H1 (cell line): ENCODE measurements at regions not wholly inside any gene's neighbourhood (a gene's known extent, or its start where the extent isn't known, plus 50 kb on each side); places are given as distances from the start of the nearest gene placed in this dataset.

ENCODE experiments used
- CREB1 ChIP-seq: IDR thresholded peaks from 2 replicates; pipeline ENCODE4 v1.6.1; 2012; ENCODE audit warnings: inconsistent platforms
- NRF1 ChIP-seq: IDR thresholded peaks from 2 replicates; pipeline ENCODE4 v1.6.1; 2011; ENCODE audit warnings: mild to moderate bottlenecking, low read depth, low read length, improper control_type of control experiment
- POLR2A ChIP-seq, 2 experiments: IDR thresholded peaks; 1 replicate in 1 of 2; 2 replicates in 1 of 2; pipeline ENCODE4 v1.6.1; 2011; ENCODE audit warnings: low read depth in 2 of 2, low read length in 2 of 2, mild to moderate bottlenecking in 2 of 2; ENCODE audit errors: control extremely low read depth in 1 of 2
- SP4 ChIP-seq: IDR thresholded peaks from 2 replicates; pipeline ENCODE4 v1.6.1; 2012; ENCODE audit warnings: low read length, inconsistent platforms
- TAF1 ChIP-seq: IDR thresholded peaks from 2 replicates; pipeline ENCODE4 v1.6.1; 2011; ENCODE audit warnings: mild to moderate bottlenecking, low read depth, low read length
- YY1 ChIP-seq: IDR thresholded peaks from 2 replicates; pipeline ENCODE4 v1.6.1; 2011; ENCODE audit warnings: low read depth, mild to moderate bottlenecking, low read length

GRCh38 chr21:15586752-15587427 is 142.9 kb upstream of the USP25 start (continued):
- TF ChIP-seq YY1: no peak
- TF ChIP-seq CREB1: no peak
- no peak for TF ChIP-seq SP4
- no peak for TF ChIP-seq POLR2A (IDR thresholded peaks at IDR 0.05; ENCODE audit: control extremely low read depth in 1 of 2, low read depth in 2 of 2, low read length in 2 of 2)
- no peak for TF ChIP-seq TAF1
- no peak for TF ChIP-seq NRF1
- TF ChIP-seq, all 59 proteins: peak for 0
